NCI-H1105 treated with DMSO at 0.1 percent for 48 hours (cell line): ENCODE measurements at regions not wholly inside any gene's neighbourhood (a gene's known extent, or its start where the extent isn't known, plus 50 kb on each side); places are given as distances from the start of the nearest gene placed in this dataset.

Experiments used
- DNase-seq: peaks from one replicate; lab custom pipeline; 2025; lab: John Stamatoyannopoulos, UW

GRCh38 chr5:67373518-67373917 lies 176.9 kb upstream of the CD180 start:
- no peak for DNase-seq

DNA sequence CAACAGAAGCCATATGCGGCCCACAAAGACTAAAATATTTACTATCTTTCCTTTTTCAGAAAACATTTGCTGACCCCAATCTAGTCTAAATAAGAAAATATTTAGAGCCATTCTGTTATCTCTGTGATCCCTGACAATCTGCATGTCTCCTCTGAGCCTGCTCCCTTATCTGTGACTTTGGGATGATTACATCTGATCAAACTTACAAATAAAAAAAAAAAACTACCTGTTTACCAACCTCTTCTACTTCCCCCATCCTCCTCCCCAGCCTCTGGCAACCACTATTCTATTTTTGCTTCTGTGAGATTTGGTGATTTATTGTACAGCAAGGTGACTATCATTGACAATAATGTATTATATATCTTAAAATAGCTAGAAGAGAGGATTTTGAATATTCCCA lies 176.3 kb upstream of the CD180 start:
- DNase-seq: no peak

GRCh38 chr5:67371924-67372323 lies 175.3 kb upstream of the CD180 start:
- DNase-seq: no peak

- no peak for DNase-seq
Measured at GRCh38 chr5:67366691-67367395, 170.2 kb upstream of the CD180 start.

DNA sequence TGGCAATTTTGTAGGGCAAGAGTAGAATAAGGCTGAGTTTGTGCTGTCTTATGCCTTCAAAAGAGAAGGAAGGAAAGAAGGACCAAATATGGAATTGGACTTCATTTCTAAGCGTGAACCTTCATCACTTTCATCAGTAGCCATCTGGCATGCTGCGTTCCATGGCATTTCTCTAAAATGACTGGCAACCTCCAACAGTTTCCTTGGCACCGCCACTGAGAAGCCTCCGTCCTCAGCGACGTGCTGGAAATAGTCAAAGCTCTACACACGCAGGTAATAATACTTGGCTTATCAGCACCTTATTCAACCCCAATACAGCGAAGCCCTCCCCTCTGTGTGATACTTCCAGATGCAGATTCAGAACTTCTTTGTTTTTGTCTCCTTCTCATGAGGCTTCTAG lies 169.7 kb upstream of the CD180 start:
- no peak for DNase-seq

GRCh38 chr5:67364381-67364970 lies 167.9 kb upstream of the CD180 start:
- DNase-seq: no peak

DNA sequence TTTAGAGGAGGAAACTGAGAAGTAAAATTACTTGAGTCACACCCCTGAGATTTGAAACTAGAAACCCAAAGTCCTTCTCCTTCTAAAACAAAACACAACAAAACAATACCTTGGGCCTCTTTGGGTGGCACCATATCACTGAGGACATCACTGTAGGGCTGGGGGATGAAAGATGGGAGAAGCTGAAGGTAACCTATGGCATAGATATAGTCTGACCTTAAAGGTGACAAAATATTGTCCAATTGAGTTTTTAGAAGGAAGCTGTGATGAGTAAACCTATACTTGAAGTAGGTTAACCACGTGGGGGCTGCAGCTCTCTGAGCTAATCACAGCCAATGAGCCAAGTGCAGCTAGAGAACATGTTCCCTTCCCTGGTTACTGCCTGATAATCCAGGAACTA lies 167.4 kb upstream of the CD180 start:
- DNase-seq: no peak

DNA sequence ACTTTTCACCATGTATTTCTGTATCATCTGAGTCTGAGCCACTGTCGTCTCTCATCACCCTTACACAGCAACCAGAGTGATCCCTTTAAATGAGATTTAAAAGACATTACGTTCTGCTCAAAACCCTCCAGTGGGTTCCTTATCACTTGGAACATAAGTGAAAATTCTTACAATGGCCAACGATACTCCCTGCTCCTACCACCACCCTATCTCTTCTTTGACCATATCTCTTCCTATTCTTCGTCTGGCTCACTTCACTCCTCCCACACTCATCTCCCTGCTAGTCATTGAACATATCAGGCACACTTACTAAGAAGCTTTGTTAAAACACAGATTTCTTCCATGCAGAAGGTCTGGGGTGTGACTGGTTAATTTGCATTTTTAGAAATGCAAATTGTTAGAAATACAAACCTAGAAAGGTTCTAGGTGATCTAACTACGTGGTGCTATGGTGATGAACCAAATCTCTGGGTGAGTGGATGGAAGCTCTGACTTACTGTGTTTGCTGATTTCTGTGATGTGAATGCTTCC lies 166.6 kb upstream of the CD180 start:
- no peak for DNase-seq

GRCh38 chr5:67361932-67362729 lies 165.5 kb upstream of the CD180 start:
- DNase-seq: no peak

- DNase-seq: no peak
Measured at GRCh38 chr5:67360047-67360446, 163.4 kb upstream of the CD180 start.

GRCh38 chr5:67358186-67358585 lies 161.6 kb upstream of the CD180 start:
- no peak for DNase-seq

DNA sequence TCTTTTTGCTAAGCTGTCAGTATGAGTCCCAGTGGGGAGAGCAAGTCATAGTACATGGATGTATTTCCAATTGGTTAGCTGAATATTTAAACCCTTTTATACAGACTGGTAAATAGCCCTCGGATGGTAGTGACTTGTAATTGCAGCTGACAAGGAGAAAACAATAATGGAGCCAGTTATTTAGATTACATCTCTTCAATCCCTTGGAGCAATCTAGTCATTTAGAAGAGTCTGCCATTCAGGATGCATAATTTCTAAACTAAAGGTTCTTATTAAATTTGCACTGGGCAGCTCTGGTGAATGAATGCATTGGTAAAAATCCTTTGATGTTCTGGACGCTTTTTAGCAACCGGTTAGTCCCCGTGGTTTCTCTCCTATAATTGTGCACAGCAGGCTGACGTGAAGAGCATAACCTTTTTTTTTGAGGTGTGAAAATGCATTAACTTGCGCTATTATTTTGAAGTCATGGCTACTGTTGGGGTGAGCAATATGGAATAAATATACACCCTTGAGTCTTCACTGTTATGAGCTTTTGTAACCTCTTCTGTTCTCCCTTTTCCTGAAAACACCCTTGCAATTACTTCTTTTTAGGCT lies 158.6 kb upstream of the CD180 start:
- DNase-seq: no peak

DNA sequence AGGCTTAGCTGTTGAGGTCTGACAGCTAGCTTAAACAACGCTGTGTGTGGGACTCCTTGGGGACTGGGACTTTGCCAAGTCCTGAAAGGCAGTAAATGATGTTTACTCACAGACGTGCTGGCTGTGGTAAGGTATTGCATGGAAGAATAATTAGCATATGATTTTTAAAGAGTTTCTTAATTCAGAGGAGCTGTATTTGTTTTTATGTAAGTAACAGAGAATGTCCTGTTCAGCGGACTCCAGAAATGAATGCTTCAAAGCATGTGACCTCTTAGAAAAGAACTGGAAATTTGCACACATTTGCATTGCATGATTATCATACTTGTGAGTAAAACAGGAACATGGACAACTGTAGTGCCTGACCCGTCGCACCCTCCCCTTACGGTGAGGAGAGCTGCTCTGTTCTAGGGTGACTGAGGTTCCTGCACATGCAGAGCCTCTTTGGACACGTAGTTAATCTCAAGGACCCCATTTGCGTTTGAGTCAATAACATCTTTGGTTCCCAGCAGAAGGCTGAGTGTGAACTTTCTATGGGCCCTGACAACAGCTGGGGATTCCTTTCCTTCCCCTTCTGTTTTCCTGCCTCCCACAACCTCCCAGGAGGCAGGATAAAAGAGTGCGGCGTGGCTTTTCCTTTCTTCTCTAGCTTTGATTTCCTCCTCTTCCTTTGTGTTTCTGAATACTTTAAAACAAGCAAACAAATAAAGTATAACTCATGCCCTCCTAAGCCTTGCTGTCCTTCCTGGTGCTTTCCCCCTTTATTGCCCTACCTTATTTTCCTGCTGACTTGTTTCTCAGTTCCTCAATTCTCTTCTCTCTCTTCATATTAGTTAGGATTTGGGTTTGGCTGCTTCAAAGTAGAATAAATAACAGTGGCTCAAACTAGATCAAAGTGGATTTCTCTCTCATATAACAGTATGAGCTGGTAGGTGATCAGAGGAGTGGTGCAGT lies 157.2 kb upstream of the CD180 start:
- DNase-seq: peak; percentile 70

DNA sequence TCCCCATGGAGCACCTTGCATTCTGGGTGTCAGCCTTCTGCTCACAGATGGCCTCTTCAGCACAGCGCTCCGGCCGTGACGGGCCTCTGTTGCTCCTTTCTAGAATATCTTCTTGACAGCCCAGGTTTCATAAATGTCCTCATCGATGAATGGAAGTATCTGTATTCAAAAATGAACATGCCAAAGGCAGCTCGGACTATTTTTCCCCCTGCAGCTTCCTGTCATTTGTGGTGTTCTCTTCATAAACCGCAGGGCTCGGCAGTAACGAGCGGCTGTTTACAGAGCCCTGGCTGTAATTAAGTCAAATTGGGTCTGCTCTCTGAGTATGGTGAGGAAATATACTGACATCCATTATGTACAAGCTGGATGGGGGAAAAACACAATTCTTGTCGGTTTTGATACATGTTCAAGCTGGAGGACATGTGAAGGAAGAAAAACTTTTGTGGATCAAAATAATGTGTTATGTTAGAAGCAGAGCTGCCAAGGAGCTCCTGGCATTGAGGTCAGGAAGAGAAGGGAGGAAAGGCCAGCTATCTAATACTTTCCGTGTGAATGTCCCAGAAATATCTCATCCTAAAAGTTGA lies 154.1 kb upstream of the CD180 start:
- peak; percentile 53 for DNase-seq

GRCh38 chr5:67350185-67350584 lies 153.6 kb upstream of the CD180 start:
- peak; percentile 21 for DNase-seq

DNA sequence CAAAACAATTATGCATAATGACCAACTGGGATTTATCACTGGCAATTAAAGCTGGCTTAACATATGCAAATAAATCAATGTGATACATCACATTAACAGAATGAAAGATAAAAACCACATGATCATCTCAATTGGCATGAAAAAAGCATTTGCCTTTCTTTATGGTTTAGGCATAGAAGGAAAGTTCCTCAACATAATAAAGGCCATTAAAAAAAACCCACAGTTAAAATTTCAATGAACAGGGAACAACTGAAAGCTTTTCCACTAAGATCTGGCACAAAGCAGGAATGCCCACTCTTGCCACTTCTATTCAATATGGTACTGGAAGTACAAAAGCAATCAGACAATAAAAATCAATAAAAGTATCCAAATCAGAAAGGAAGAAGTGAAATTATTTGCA lies 151.2 kb upstream of the CD180 start:
- no peak for DNase-seq

GRCh38 chr5:67346611-67347010 lies 150.0 kb upstream of the CD180 start:
- DNase-seq: no peak

DNA sequence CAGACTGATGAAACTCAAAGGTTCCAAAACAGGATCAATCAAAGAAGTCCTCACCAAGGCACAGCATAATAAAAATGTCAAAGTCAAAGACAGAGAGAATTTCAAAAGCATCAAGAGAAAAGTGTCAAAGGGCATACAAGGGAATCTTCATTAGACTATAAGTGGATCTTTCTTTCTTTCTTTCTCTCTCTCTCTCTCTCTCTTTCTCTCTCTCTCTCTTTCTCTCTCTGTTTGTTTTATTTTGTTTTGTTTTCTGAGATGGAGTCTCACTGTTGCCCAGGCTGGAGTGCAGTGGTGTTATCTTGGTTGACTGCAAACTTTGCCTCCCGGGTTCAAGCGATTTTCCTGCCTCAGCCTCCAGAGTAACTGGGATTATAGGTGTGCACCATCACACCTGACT lies 148.3 kb upstream of the CD180 start:
- DNase-seq: no peak

- no peak for DNase-seq
Measured at GRCh38 chr5:67343835-67344234, 147.2 kb upstream of the CD180 start.

- DNase-seq: peak; percentile 3
Measured at GRCh38 chr5:67341478-67341877, 144.9 kb upstream of the CD180 start.

DNA sequence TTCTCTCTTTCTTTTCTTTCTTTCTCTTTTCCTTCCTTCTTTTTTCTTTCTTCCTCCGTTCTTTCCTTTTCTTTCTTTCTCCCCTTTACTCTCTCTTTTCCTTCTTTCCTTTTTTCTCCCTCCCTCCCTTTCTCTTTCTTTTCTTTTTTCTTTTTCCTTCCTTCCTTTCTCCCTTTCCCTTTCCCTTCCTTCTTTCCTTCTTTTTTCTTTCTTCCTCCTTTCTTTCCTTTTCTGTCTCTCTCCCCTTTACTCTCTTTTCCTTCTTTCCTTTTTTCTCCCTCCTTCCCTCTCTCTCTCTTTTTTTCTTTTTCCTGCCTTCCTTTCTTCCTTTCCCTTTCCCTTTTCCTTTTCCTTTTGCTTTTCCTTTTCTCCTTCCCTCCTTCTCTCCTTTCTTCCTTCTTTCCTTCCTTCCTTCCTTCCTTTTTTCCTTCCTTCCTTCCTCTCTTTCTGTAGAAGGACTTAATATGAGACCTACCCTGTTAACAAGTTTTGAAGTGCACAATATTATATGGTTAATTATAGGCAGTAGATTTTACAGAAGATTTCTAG lies 142.7 kb upstream of the CD180 start:
- no peak for DNase-seq
